Transverse colon (tissue), 4 donors: ENCODE measurements at regions not wholly inside any gene's neighbourhood (a gene's known extent, or its start where the extent isn't known, plus 50 kb on each side); places are given as distances from the start of the nearest gene placed in this dataset.
A peak's percentile ranks its signal among the peaks of the same experiment; 100 is the strongest.
"Not testable (repeated sequence)": the region's sequence is repeated elsewhere in the genome, so short reads cannot be mapped to it uniquely, and the experiment has no call there.

Experiments
- DNase-seq: peaks from one replicate; pipeline ENCODE4 v3.0.0-alpha.2; 2019
- H3K27ac ChIP-seq, 4 donors: fragments of 200-600 bp; sonication (generic); 2 replicates each; pipeline ENCODE4 v1.5.1; 2016 to 2018; ENCODE audit warnings: inconsistent platforms in 4 of 4
- H3K27me3 ChIP-seq: fragments of 200-600 bp; sonication (generic); 2 replicates; pipeline ENCODE4 v1.5.1; 2017; ENCODE audit warnings: inconsistent platforms
- H3K36me3 ChIP-seq, 4 donors: fragments of 200-600 bp; sonication (generic); 2 replicates each; pipeline ENCODE4 v1.5.1; 2017 to 2019; ENCODE audit warnings: inconsistent platforms in 4 of 4
- H3K4me1 ChIP-seq, 4 donors: fragments of 200-600 bp; sonication (generic); 2 replicates each; pipeline ENCODE4 v1.5.1; 2017 to 2020; ENCODE audit warnings: inconsistent platforms in 4 of 4
- H3K4me3 ChIP-seq, 4 donors: fragments of 200-600 bp; sonication (generic); 1 replicate in 1 of 4; 2 replicates in 3 of 4; pipeline versions ENCODE4 v1.5.1 to v1.6.1; 2017 to 2019; ENCODE audit warnings: inconsistent platforms in 4 of 4
- H3K9me3 ChIP-seq, 2 donors: fragments of 200-600 bp; sonication (generic); 2 replicates each; pipeline ENCODE4 v1.5.1; 2017 to 2019; ENCODE audit warnings: inconsistent platforms in 2 of 2
- CTCF ChIP-seq, 5 experiments: fragments of 200-600 bp in 3 of 5; fragments of 450-650 bp in 2 of 5; sonication (generic) in 3 of 5; IDR thresholded peaks; 1 replicate in 2 of 5; 2 replicates in 3 of 5; pipeline ENCODE4 v1.5.1; 2016 to 2017; ENCODE audit warnings: antibody characterized with exemption in 5 of 5, inconsistent platforms in 3 of 5, mild to moderate bottlenecking in 2 of 5, moderate library complexity in 1 of 5
- EP300 ChIP-seq: sonication (generic); formaldehyde crosslinking; IDR thresholded peaks from one replicate; pipeline ENCODE4 v1.6.1; 2017; ENCODE audit warnings: antibody characterized with exemption, low read depth
- POLR2A ChIP-seq: fragments of 450-650 bp; IDR thresholded peaks from one replicate; pipeline ENCODE4 v1.6.1; 2016; ENCODE audit warnings: antibody characterized with exemption, mild to moderate bottlenecking, moderate library complexity
- POLR2AphosphoS5 ChIP-seq, 3 donors: sonication (generic); formaldehyde crosslinking; IDR thresholded peaks; one replicate each; pipeline ENCODE4 v1.6.1; 2016; ENCODE audit warnings: antibody characterized with exemption in 3 of 3
- WGBS, 2 donors: methylation state at CpG; one replicate each; pipeline ENCODE4 v1.1.5; 2018; ENCODE audit warnings: low coverage in 1 of 2; 5-methylcytosine and 5-hydroxymethylcytosine counted together
- in situ Hi-C, 4 donors: fragments of 200-750 bp; cut with MboI; loops; one replicate each; pipeline versions ENCODE4 v1.15.0 to v1.15.1; 2017; ENCODE audit warnings: low sequenced_read_pairs in 3 of 4, low pct_ligation_motif_present in 1 of 4, low pct_unique_long_range_greater_than_20kb in 1 of 4
- intact Hi-C: fragments of 100-400 bp; cut with DNase I; formaldehyde crosslinking; loops from one replicate; pipeline ENCODE4 v1.15.1; 2023; ENCODE audit warnings: low total_unique reads

- Histone ChIP-seq H3K9me3 (no peaks in the 10 kb centered on the region), H3K27me3 (no peaks in the 10 kb centered on the region), H3K4me1 (peaks cover 0 to 12% (median 2%) of the 10 kb centered on the region in 4 donors), H3K27ac (no peak overlapping the region), H3K4me3 (no peak overlapping the region), H3K36me3 (no peaks in the 10 kb centered on the region)
- DNase-seq: no peak
- TF ChIP-seq CTCF (IDR thresholded peaks at IDR 0.05) (no peak), EP300 (no peak), POLR2AphosphoS5 (IDR thresholded peaks at IDR 0.05) (no peak), POLR2A (no peak)
- 25 to 43% methylated on average over 14 to 32 of the region's 32 CpGs for WGBS, 2 donors
- intact Hi-C loops: no loop called here
- in situ Hi-C loops: no loop called here
Observed at GRCh38 chr6:170222498-170223471, 68.1 kb downstream of the DLL1 start.

GRCh38 chr6:170221753-170222400 lies 69.0 kb downstream of the DLL1 start:
- 80 to 84% methylated on average over 1 to 29 of the region's 29 CpGs for WGBS, 2 donors
- in situ Hi-C loops: no loop called here
- Histone ChIP-seq H3K4me3 (no peak overlapping the region), H3K36me3 (no peaks in the 10 kb centered on the region), H3K27me3 (no peaks in the 10 kb centered on the region), H3K27ac (no peak overlapping the region), H3K4me1 (peaks cover 0 to 12% (median 2%) of the 10 kb centered on the region in 4 donors), H3K9me3 (no peaks in the 10 kb centered on the region)
- intact Hi-C loops: no loop called here
- TF ChIP-seq POLR2A: no peak
- TF ChIP-seq EP300: no peak
- TF ChIP-seq CTCF (IDR thresholded peaks at IDR 0.05): no peak
- TF ChIP-seq POLR2AphosphoS5 (IDR thresholded peaks at IDR 0.05): no peak
- peak; percentile 4 for DNase-seq

GRCh38 chr6:170221052-170221752 lies 69.7 kb downstream of the DLL1 start:
- H3K27me3 ChIP-seq: no peaks in the 10 kb centered on the region
- H3K9me3 ChIP-seq: no peaks in the 10 kb centered on the region
- in situ Hi-C loops (no loop called here), intact Hi-C loops (no loop called here)
- peaks cover 0 to 12% (median 2%) of the 10 kb centered on the region in 4 donors for H3K4me1 ChIP-seq
- TF ChIP-seq EP300 (no peak), CTCF (IDR thresholded peaks at IDR 0.05) (no peak), POLR2A (no peak), POLR2AphosphoS5 (IDR thresholded peaks at IDR 0.05) (no peak)
- 85% methylated on average over 27 to 29 of the region's 29 CpGs for WGBS, 2 donors
- H3K36me3 ChIP-seq: no peaks in the 10 kb centered on the region
- peak; percentile 3 for DNase-seq
- no peak overlapping the region for H3K4me3 ChIP-seq
- H3K27ac ChIP-seq: no peak overlapping the region

GRCh38 chr6:170213637-170214018 lies 77.2 kb downstream of the DLL1 start:
- H3K27me3 ChIP-seq, H3K9me3 ChIP-seq, DNase-seq, H3K27ac ChIP-seq, H3K36me3 ChIP-seq, H3K4me1 ChIP-seq, in situ Hi-C loops, H3K4me3 ChIP-seq, intact Hi-C loops: not testable (repeated sequence)
- 91 to 97% methylated on average over 18 of the region's 19 CpGs for WGBS, 2 donors
